ENCODE measurements at regions not wholly inside any gene's neighbourhood (a gene's known extent, or its start where the extent isn't known, plus 50 kb on each side); places are given as distances from the start of the nearest gene placed in this dataset.
"Not testable (repeated sequence)": the region's sequence is repeated elsewhere in the genome, so short reads cannot be mapped to it uniquely, and the experiment has no call there.

DNA sequence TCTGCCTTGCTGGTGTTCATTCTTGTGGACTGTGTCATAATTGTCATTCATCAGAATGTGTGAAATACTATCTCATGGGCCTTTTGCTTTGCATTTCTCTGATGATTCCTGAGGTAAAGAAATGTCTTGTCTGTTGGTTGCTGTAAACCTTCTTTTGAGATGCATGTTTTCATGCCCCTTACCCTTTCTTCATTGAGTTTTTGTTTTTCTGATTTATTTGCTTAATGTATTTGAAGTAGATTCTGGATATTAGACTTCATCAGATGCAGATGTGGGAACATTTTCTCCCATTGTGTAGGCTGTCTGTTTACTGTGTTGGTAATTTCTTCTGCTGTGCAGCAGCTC lies 159.2 kb downstream of the CCDC74A start:
- TF ChIP-seq, protein P1, sequence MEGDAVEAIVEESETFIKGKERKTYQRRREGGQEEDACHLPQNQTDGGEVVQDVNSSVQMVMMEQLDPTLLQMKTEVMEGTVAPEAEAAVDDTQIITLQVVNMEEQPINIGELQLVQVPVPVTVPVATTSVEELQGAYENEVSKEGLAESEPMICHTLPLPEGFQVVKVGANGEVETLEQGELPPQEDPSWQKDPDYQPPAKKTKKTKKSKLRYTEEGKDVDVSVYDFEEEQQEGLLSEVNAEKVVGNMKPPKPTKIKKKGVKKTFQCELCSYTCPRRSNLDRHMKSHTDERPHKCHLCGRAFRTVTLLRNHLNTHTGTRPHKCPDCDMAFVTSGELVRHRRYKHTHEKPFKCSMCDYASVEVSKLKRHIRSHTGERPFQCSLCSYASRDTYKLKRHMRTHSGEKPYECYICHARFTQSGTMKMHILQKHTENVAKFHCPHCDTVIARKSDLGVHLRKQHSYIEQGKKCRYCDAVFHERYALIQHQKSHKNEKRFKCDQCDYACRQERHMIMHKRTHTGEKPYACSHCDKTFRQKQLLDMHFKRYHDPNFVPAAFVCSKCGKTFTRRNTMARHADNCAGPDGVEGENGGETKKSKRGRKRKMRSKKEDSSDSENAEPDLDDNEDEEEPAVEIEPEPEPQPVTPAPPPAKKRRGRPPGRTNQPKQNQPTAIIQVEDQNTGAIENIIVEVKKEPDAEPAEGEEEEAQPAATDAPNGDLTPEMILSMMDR (IDR thresholded peaks at IDR 0.05; ENCODE audit: extremely low read depth in 1 of 2, insufficient read depth in 1 of 2, low read depth in 1 of 2, low read length in 2 of 2): not testable (repeated sequence)
- TF ChIP-seq, protein P2, sequence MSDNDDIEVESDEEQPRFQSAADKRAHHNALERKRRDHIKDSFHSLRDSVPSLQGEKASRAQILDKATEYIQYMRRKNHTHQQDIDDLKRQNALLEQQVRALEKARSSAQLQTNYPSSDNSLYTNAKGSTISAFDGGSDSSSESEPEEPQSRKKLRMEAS (IDR thresholded peaks at IDR 0.05; ENCODE audit: insufficient read depth, insufficient read length): not testable (repeated sequence)
- not testable (repeated sequence) for TF ChIP-seq EZH2 (IDR thresholded peaks at IDR 0.05; ENCODE audit: borderline replicate concordance, low read depth, low read length, severe bottlenecking)
